HepG2 (cell line): ENCODE measurements at regions not wholly inside any gene's neighbourhood (a gene's known extent, or its start where the extent isn't known, plus 50 kb on each side); places are given as distances from the start of the nearest gene placed in this dataset.

Experiments
- AKAP8 ChIP-seq: sonication (generic); formaldehyde crosslinking; IDR thresholded peaks from 2 replicates; pipeline ENCODE4 v1.5.1; 2020; ENCODE audit warnings: mild to moderate bottlenecking, missing genetic modification reagents
- ARNT2 ChIP-seq: sonication (generic); formaldehyde crosslinking; IDR thresholded peaks from 2 replicates; pipeline ENCODE4 v1.8.0; 2022; ENCODE audit warnings: mild to moderate bottlenecking, low read depth, missing genetic modification reagents, moderate library complexity
- BHLHE40 ChIP-seq: IDR thresholded peaks from 2 replicates; pipeline ENCODE4 v1.6.1; 2011; ENCODE audit warnings: low read length, improper control_type of control experiment
- FLYWCH1 ChIP-seq: sonication (generic); formaldehyde crosslinking; IDR thresholded peaks from 2 replicates; pipeline ENCODE4 v1.8.1; 2023; ENCODE audit warnings: mild to moderate bottlenecking, missing genetic modification reagents
- HNF4A ChIP-seq: sonication (generic); formaldehyde crosslinking; IDR thresholded peaks from 2 replicates; pipeline ENCODE4 v1.4.0; 2020; ENCODE audit warnings: missing genetic modification reagents
- KDM5B ChIP-seq: sonication (generic); formaldehyde crosslinking; IDR thresholded peaks from 2 replicates; pipeline ENCODE4 v1.4.0; 2020; ENCODE audit warnings: missing genetic modification reagents, mild to moderate bottlenecking, borderline replicate concordance
- MLXIP ChIP-seq: sonication (generic); formaldehyde crosslinking; IDR thresholded peaks from 2 replicates; pipeline ENCODE4 v1.9.0; 2021; ENCODE audit warnings: missing genetic modification reagents, borderline replicate concordance
- NCOR1 ChIP-seq: fragments of 200-600 bp; sonication (generic); IDR thresholded peaks from 2 replicates; pipeline ENCODE4 v1.7.0; 2017; ENCODE audit warnings: antibody characterized with exemption, low read length, borderline replicate concordance
- RARA ChIP-seq: IDR thresholded peaks from 2 replicates; pipeline ENCODE4 v1.6.1; 2016; ENCODE audit warnings: missing genetic modification reagents, missing compliant biosample characterization
- RXRA ChIP-seq: sonication (generic); formaldehyde crosslinking; IDR thresholded peaks from 2 replicates; pipeline ENCODE4 v1.5.1; 2020; ENCODE audit warnings: missing genetic modification reagents
- ZFY ChIP-seq: sonication (generic); formaldehyde crosslinking; IDR thresholded peaks from 2 replicates; pipeline ENCODE4 v1.4.0; 2020; ENCODE audit warnings: missing genetic modification reagents
- ZNF576 ChIP-seq: sonication (generic); formaldehyde crosslinking; IDR thresholded peaks from 2 replicates; pipeline ENCODE4 v1.4.0; 2020; ENCODE audit warnings: mild to moderate bottlenecking, missing genetic modification reagents
- ZNF850 ChIP-seq: sonication (generic); formaldehyde crosslinking; conservative IDR thresholded peaks from 2 replicates; pipeline ENCODE4 v1.9.0; 2021; ENCODE audit warnings: mild to moderate bottlenecking, missing genetic modification reagents
- TF ChIP-seq, protein P1 (sequence below), 2 experiments: sonication (generic) in 1 of 2; formaldehyde crosslinking in 1 of 2; IDR thresholded peaks; 2 replicates each; pipeline versions ENCODE4 v1.5.1 to v1.6.1; 2011 to 2020; ENCODE audit warnings: borderline replicate concordance in 1 of 2, low read depth in 1 of 2, low read length in 1 of 2, mild to moderate bottlenecking in 1 of 2, missing genetic modification reagents in 1 of 2, moderate library complexity in 1 of 2
- TF ChIP-seq, protein P2 (sequence below), 2 experiments: IDR thresholded peaks; 2 replicates each; pipeline ENCODE4 v1.6.1; 2011 to 2012; ENCODE audit warnings: low read length in 2 of 2, borderline replicate concordance in 1 of 2, low read depth in 1 of 2, mild to moderate bottlenecking in 1 of 2, moderate library complexity in 1 of 2
- TF ChIP-seq, protein P3 (sequence below): sonication (generic); formaldehyde crosslinking; IDR thresholded peaks from 2 replicates; pipeline ENCODE4 v1.4.0; 2020; ENCODE audit warnings: missing genetic modification reagents
- TF ChIP-seq, protein P4 (sequence below): IDR thresholded peaks from 2 replicates; pipeline ENCODE4 v1.6.1; 2016

DNA sequence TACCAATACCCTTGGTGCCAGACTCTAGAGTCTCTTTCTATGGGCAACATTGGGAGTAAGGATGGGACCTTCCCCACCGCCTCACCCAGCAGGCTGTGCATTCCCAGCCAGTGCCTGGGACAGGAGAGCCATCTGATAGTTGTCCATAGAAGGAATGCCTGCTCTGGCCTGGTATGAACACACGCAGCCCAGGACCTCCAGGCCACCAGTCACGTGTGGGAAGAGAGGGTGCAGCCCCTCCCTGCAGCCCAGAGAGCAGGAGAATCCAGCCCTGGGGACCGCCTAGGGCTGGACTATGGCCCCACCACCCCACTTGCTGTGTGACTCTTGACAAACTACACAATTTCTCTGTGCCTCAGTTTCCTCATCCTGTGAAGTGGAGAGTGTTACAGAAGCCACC is 52.5 kb upstream of the ID2 start (continued):
- TF ChIP-seq AKAP8 (CRISPR knock-in tag) (0 out of 2 replicates have a peak, but pooled peaks have one; percentile 13), HNF4A (CRISPR knock-in tag) (peak; percentile 55), ARNT2 (CRISPR knock-in tag) (0 out of 2 replicates have a peak, but pooled peaks have one; percentile 44), FLYWCH1 (no peak), NCOR1 (peak; percentile 21; the same call in 1 of the 2 replicates), KDM5B (CRISPR knock-in tag) (no peak), ZFY (CRISPR knock-in tag) (peak; percentile 30; the same call in 1 of the 2 replicates), MLXIP (CRISPR knock-in tag) (no peak), RARA (CRISPR knock-in tag) (peak; percentile 15; the same call in 1 of the 2 replicates), ZNF850 (CRISPR knock-in tag) (no peak), ZNF576 (CRISPR knock-in tag) (no peak), BHLHE40 (peak; percentile 79), RXRA (CRISPR knock-in tag) (no peak)
- TF ChIP-seq, protein P1, sequence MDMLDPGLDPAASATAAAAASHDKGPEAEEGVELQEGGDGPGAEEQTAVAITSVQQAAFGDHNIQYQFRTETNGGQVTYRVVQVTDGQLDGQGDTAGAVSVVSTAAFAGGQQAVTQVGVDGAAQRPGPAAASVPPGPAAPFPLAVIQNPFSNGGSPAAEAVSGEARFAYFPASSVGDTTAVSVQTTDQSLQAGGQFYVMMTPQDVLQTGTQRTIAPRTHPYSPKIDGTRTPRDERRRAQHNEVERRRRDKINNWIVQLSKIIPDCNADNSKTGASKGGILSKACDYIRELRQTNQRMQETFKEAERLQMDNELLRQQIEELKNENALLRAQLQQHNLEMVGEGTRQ (IDR thresholded peaks at IDR 0.05; ENCODE audit: low read depth, low read length): peak; percentile 55; the same call in 1 of the 2 replicates
- TF ChIP-seq, protein P1 (CRISPR knock-in tag; IDR thresholded peaks at IDR 0.05; ENCODE audit: borderline replicate concordance): peak; percentile 65; the same call in 1 of the 2 replicates
- TF ChIP-seq, protein P2, sequence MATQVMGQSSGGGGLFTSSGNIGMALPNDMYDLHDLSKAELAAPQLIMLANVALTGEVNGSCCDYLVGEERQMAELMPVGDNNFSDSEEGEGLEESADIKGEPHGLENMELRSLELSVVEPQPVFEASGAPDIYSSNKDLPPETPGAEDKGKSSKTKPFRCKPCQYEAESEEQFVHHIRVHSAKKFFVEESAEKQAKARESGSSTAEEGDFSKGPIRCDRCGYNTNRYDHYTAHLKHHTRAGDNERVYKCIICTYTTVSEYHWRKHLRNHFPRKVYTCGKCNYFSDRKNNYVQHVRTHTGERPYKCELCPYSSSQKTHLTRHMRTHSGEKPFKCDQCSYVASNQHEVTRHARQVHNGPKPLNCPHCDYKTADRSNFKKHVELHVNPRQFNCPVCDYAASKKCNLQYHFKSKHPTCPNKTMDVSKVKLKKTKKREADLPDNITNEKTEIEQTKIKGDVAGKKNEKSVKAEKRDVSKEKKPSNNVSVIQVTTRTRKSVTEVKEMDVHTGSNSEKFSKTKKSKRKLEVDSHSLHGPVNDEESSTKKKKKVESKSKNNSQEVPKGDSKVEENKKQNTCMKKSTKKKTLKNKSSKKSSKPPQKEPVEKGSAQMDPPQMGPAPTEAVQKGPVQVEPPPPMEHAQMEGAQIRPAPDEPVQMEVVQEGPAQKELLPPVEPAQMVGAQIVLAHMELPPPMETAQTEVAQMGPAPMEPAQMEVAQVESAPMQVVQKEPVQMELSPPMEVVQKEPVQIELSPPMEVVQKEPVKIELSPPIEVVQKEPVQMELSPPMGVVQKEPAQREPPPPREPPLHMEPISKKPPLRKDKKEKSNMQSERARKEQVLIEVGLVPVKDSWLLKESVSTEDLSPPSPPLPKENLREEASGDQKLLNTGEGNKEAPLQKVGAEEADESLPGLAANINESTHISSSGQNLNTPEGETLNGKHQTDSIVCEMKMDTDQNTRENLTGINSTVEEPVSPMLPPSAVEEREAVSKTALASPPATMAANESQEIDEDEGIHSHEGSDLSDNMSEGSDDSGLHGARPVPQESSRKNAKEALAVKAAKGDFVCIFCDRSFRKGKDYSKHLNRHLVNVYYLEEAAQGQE (IDR thresholded peaks at IDR 0.05; ENCODE audit: borderline replicate concordance in 1 of 2, low read depth in 1 of 2, low read length in 2 of 2): no peak
- TF ChIP-seq, protein P3, sequence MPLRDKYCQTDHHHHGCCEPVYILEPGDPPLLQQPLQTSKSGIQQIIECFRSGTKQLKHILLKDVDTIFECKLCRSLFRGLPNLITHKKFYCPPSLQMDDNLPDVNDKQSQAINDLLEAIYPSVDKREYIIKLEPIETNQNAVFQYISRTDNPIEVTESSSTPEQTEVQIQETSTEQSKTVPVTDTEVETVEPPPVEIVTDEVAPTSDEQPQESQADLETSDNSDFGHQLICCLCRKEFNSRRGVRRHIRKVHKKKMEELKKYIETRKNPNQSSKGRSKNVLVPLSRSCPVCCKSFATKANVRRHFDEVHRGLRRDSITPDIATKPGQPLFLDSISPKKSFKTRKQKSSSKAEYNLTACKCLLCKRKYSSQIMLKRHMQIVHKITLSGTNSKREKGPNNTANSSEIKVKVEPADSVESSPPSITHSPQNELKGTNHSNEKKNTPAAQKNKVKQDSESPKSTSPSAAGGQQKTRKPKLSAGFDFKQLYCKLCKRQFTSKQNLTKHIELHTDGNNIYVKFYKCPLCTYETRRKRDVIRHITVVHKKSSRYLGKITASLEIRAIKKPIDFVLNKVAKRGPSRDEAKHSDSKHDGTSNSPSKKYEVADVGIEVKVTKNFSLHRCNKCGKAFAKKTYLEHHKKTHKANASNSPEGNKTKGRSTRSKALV (CRISPR knock-in tag): no peak
- TF ChIP-seq, protein P4, sequence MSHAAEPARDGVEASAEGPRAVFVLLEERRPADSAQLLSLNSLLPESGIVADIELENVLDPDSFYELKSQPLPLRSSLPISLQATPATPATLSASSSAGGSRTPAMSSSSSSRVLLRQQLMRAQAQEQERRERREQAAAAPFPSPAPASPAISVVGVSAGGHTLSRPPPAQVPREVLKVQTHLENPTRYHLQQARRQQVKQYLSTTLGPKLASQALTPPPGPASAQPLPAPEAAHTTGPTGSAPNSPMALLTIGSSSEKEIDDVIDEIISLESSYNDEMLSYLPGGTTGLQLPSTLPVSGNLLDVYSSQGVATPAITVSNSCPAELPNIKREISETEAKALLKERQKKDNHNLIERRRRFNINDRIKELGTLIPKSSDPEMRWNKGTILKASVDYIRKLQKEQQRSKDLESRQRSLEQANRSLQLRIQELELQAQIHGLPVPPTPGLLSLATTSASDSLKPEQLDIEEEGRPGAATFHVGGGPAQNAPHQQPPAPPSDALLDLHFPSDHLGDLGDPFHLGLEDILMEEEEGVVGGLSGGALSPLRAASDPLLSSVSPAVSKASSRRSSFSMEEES (CRISPR knock-in tag): 0 out of 2 replicates have a peak, but pooled peaks have one; percentile 25
